Mesendoderm (in vitro differentiated cells): ENCODE measurements at regions not wholly inside any gene's neighbourhood (a gene's known extent, or its start where the extent isn't known, plus 50 kb on each side); places are given as distances from the start of the nearest gene placed in this dataset.

Experiments
- DNase-seq: peaks from one replicate; pipeline ENCODE4 v3.0.0; 2013
- H2AK5ac ChIP-seq: 2 replicates; pipeline ENCODE4 v1.6.1; 2013; ENCODE audit warnings: low read length, inconsistent platforms
- H2BK120ac ChIP-seq: 2 replicates; pipeline ENCODE4 v1.6.1; 2013; ENCODE audit warnings: low read depth, mild to moderate bottlenecking, low read length, moderate library complexity, mixed read lengths
- H2BK15ac ChIP-seq: replicated peaks from 2 replicates; pipeline ENCODE4 v1.6.1; 2013; ENCODE audit warnings: low read depth, mild to moderate bottlenecking, moderate library complexity
- H2BK5ac ChIP-seq: 2 replicates; pipeline ENCODE4 v1.6.1; 2013; ENCODE audit warnings: low read length, inconsistent platforms
- H3K18ac ChIP-seq: 2 replicates; pipeline ENCODE4 v1.6.1; 2013; ENCODE audit warnings: mild to moderate bottlenecking, low read length, mixed read lengths
- H3K23ac ChIP-seq: one replicate; pipeline ENCODE4 v1.6.1; 2013; ENCODE audit warnings: low read length
- H3K27ac ChIP-seq: 2 replicates; pipeline ENCODE4 v1.5.1; 2013; ENCODE audit warnings: low read depth, mild to moderate bottlenecking, inconsistent platforms, low read length, moderate library complexity
- H3K27me3 ChIP-seq: 2 replicates; pipeline ENCODE4 v1.6.1; 2013; ENCODE audit warnings: low read length, control low read depth, mild to moderate bottlenecking, inconsistent platforms; ENCODE audit not compliant: insufficient read depth, poor library complexity
- H3K36me3 ChIP-seq: 2 replicates; pipeline ENCODE4 v1.6.1; 2013; ENCODE audit warnings: low read length, inconsistent platforms; ENCODE audit not compliant: control insufficient read depth, insufficient read depth
- H3K4ac ChIP-seq: one replicate; pipeline ENCODE4 v1.6.1; 2013; ENCODE audit warnings: low read depth, mild to moderate bottlenecking, low read length, moderate library complexity
- H3K4me1 ChIP-seq: 2 replicates; pipeline ENCODE4 v1.6.1; 2013; ENCODE audit warnings: low read depth, low read length, inconsistent platforms; ENCODE audit not compliant: control insufficient read depth
- H3K4me2 ChIP-seq: 2 replicates; pipeline ENCODE4 v1.6.1; 2013; ENCODE audit warnings: low read length
- H3K4me3 ChIP-seq: 2 replicates; pipeline ENCODE4 v1.5.1; 2013; ENCODE audit warnings: mild to moderate bottlenecking, low read length
- H3K56ac ChIP-seq: one replicate; pipeline ENCODE4 v1.6.1; 2013; ENCODE audit warnings: low read length
- H3K79me1 ChIP-seq: 2 replicates; pipeline ENCODE4 v1.6.1; 2013; ENCODE audit warnings: low read length, inconsistent platforms
- H3K79me2 ChIP-seq: 2 replicates; pipeline ENCODE4 v1.6.1; 2013; ENCODE audit warnings: mild to moderate bottlenecking, low read length; ENCODE audit not compliant: control insufficient read depth, insufficient read depth
- H3K9ac ChIP-seq: 2 replicates; pipeline ENCODE4 v1.6.1; 2013; ENCODE audit warnings: low read length, inconsistent platforms
- H4K5ac ChIP-seq: one replicate; pipeline ENCODE4 v1.6.1; 2013; ENCODE audit warnings: low read length
- H4K8ac ChIP-seq: one replicate; pipeline ENCODE4 v1.6.1; 2013; ENCODE audit warnings: low read depth, mild to moderate bottlenecking, control low read depth, low read length, moderate library complexity
- WGBS: extraction: QIAGEN DNeasy Blood & Tissue Kit; methylation state at CpG from one replicate; pipeline ENCODE4 v1.1.7; 2013; ENCODE audit warnings: low lambda C conversion rate, missing lambda C conversion rate; ENCODE audit not compliant: insufficient coverage; ENCODE audit errors: extremely low coverage; 5-methylcytosine and 5-hydroxymethylcytosine counted together

DNA sequence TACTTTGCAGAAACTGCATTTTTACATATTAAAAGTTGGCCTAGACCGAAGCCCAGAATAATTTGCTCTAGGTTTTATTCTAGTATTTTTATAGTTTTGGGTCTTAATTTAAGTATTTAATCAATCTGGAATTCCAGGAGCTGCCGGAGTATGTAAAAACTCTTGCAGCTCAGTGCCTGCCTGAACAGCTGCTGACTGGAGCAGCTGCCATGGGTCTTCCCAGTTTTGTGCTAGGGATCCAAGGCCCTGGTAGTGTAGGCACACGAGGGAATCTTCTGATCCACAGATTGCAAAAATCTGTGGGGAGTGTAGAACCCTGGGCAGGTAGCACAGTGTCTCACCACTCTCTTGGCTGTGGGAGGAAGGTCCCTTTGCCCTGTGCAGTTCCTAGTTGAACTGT is 87.0 kb upstream of the HS3ST3A1 start:
- WGBS, result no CpG with 5 or more reads among the region's 3 CpGs
- Histone ChIP-seq H2BK120ac (no peak overlapping the region), H3K4me3 (no peak overlapping the region)

DNA sequence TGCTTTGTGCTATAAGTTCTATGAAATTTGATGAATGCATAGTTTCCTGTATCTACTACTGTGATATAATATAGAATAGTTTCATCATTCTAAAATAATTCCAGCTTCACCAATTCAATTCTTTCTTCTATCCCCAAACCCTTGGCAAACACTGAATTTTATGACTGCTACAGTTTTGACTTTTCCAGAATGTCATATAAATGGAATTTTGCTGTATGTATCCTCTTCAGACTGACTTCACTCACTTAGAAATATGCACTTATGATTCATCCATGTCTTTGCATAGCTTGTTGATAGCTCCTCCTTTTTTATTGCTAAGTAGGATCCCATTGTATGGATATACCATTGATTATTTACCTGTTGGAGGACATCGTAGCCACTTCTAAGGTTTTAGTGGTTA is 89.1 kb upstream of the HS3ST3A1 start:
- no peaks in the 10 kb centered on the region for H3K27me3 ChIP-seq
- H3K36me3 ChIP-seq, result no peaks in the 10 kb centered on the region
- no peak overlapping the region for H2BK15ac ChIP-seq
- H3K9ac ChIP-seq, result no peak overlapping the region
- WGBS, result no CpG with 5 or more reads among the region's 1 CpG
- H3K4me3 ChIP-seq, result no peak overlapping the region
- H3K4ac ChIP-seq, result no peak overlapping the region
- no peak overlapping the region for H3K56ac ChIP-seq
- no peak overlapping the region for H2AK5ac ChIP-seq
- no peaks in the 10 kb centered on the region for H3K79me1 ChIP-seq
- H4K8ac ChIP-seq, result no peak overlapping the region
- H3K4me2 ChIP-seq, result no peak overlapping the region
- H4K5ac ChIP-seq, result no peak overlapping the region
- no peak overlapping the region for H3K27ac ChIP-seq
- H3K23ac ChIP-seq, result no peak overlapping the region
- no peaks in the 10 kb centered on the region for H3K4me1 ChIP-seq
- H3K79me2 ChIP-seq, result no peaks in the 10 kb centered on the region
- H3K18ac ChIP-seq, result no peak overlapping the region
- DNase-seq, result no peak
- no peak overlapping the region for H2BK120ac ChIP-seq
- H2BK5ac ChIP-seq, result no peak overlapping the region

More for the DNA sequence above, 87.0 kb upstream of the HS3ST3A1 start:
- Histone ChIP-seq H2AK5ac (no peak overlapping the region), H3K27me3 (no peaks in the 10 kb centered on the region), H3K4me1 (no peaks in the 10 kb centered on the region), H3K9ac (no peak overlapping the region), H3K56ac (no peak overlapping the region), H3K36me3 (no peaks in the 10 kb centered on the region), H3K4me2 (no peak overlapping the region), H4K5ac (no peak overlapping the region), H2BK5ac (no peak overlapping the region), H3K18ac (no peak overlapping the region), H3K79me2 (no peaks in the 10 kb centered on the region), H3K4ac (no peak overlapping the region), H4K8ac (no peak overlapping the region), H2BK15ac (no peak overlapping the region), H3K23ac (no peak overlapping the region), H3K79me1 (no peaks in the 10 kb centered on the region), H3K27ac (no peak overlapping the region)
- DNase-seq, result no peak

DNA sequence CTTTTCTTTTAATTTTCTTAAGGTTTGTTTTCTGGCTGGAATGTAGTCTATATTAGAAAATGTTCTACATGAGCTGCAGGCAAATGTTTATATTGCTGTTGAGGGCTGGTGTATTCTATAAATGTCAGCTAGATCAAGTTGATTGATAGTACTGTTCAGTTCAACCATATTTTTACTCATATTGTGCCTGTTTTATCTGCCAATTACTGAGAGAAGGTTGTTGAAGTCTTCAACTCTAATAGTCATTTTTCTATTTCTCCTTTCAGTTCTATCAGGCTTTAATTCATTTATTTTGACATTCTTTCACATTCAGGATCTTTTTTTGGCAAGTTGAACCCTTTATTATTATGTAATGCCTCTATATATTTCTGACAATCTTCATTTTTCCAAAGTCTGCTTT is 93.2 kb upstream of the HS3ST3A1 start:
- H3K4me2 ChIP-seq, result no peak overlapping the region
- no peak overlapping the region for H3K18ac ChIP-seq
- H3K79me2 ChIP-seq, result no peaks in the 10 kb centered on the region
- H4K5ac ChIP-seq, result no peak overlapping the region
- H4K8ac ChIP-seq, result no peak overlapping the region
- H2BK15ac ChIP-seq, result no peak overlapping the region
- H3K4me1 ChIP-seq, result no peaks in the 10 kb centered on the region
- H2BK5ac ChIP-seq, result no peak overlapping the region
- H2AK5ac ChIP-seq, result no peak overlapping the region
- H3K4ac ChIP-seq, result no peak overlapping the region
- no peak overlapping the region for H3K4me3 ChIP-seq
- no peaks in the 10 kb centered on the region for H3K27me3 ChIP-seq
- no peak overlapping the region for H3K27ac ChIP-seq
- H2BK120ac ChIP-seq, result no peak overlapping the region
- H3K79me1 ChIP-seq, result no peaks in the 10 kb centered on the region
- no peak overlapping the region for H3K23ac ChIP-seq
- no peaks in the 10 kb centered on the region for H3K36me3 ChIP-seq
- no peak overlapping the region for H3K9ac ChIP-seq
- H3K56ac ChIP-seq, result no peak overlapping the region
- no peak for DNase-seq

DNA sequence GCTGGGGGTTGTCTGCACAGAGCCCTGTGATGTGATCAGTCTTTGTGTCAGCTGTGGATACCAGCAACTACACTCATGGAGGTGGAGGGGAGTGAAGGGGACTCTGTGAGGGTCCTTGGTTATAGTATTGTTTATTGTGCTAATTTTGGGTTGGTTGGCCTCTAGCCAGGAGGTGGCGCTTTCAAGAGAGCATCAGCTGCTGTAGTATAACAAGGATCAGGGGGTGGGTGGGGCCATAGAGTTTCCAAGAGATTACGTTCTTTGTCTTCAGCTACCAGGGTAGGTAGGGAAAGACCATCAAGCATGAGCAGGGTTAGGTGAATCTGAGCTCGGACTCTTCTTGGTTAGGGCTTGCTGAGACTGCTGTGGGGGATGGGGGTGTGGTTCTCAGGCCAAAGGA is 97.1 kb upstream of the HS3ST3A1 start:
- Histone ChIP-seq H3K18ac (no peak overlapping the region), H3K23ac (no peak overlapping the region), H3K4me1 (no peaks in the 10 kb centered on the region), H3K79me1 (no peaks in the 10 kb centered on the region), H3K4me3 (no peak overlapping the region), H4K5ac (no peak overlapping the region), H3K36me3 (no peaks in the 10 kb centered on the region), H3K27me3 (no peaks in the 10 kb centered on the region), H2BK15ac (no peak overlapping the region), H3K9ac (no peak overlapping the region), H3K4me2 (no peak overlapping the region), H3K4ac (no peak overlapping the region), H2BK5ac (peak overlapping the region; percentile 72), H2BK120ac (no peak overlapping the region), H3K56ac (peak overlapping the region; percentile 62), H4K8ac (no peak overlapping the region), H3K79me2 (no peaks in the 10 kb centered on the region), H3K27ac (no peak overlapping the region), H2AK5ac (no peak overlapping the region)
- WGBS, result no CpG with 5 or more reads among the region's 3 CpGs
- peak; percentile 77 for DNase-seq

DNA sequence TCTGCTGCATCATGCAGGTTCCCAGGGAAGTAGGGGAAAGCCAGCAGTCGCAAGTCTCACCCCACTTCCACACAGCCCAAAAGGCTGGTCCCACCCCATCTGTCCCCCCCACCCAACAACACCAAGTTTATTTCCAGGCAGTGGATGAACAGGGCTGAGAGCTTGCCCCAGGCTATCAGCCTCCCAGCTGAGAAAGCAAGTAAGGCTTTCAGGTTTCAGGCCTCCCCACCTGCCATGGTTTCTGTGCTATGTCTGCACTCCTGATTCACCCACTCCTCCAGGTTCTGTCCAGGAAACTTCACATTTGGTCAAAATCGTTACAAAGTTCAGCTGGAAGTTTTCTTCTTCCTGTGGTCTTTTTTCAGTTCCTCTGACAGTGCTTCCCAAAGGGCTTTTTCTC is 97.5 kb upstream of the HS3ST3A1 start:
- no peak overlapping the region for H3K27ac ChIP-seq
- H2BK15ac ChIP-seq, result no peak overlapping the region
- no peak overlapping the region for H4K8ac ChIP-seq
- no peak overlapping the region for H3K4me2 ChIP-seq
- no peak overlapping the region for H3K4me3 ChIP-seq
- H3K4ac ChIP-seq, result no peak overlapping the region
- peak overlapping the region; percentile 62 for H3K56ac ChIP-seq
- H4K5ac ChIP-seq, result no peak overlapping the region
- no peak overlapping the region for H2BK5ac ChIP-seq
- H3K9ac ChIP-seq, result no peak overlapping the region
- H2AK5ac ChIP-seq, result no peak overlapping the region
- WGBS, result no CpG with 5 or more reads among the region's 2 CpGs
- no peak overlapping the region for H2BK120ac ChIP-seq
- H3K36me3 ChIP-seq, result no peaks in the 10 kb centered on the region
- peak overlapping the region; percentile 42 for H3K18ac ChIP-seq
- no peak overlapping the region for H3K23ac ChIP-seq
- H3K27me3 ChIP-seq, result no peaks in the 10 kb centered on the region
- H3K79me2 ChIP-seq, result no peaks in the 10 kb centered on the region
- H3K79me1 ChIP-seq, result no peaks in the 10 kb centered on the region
- H3K4me1 ChIP-seq, result no peaks in the 10 kb centered on the region
- DNase-seq, result no peak

DNA sequence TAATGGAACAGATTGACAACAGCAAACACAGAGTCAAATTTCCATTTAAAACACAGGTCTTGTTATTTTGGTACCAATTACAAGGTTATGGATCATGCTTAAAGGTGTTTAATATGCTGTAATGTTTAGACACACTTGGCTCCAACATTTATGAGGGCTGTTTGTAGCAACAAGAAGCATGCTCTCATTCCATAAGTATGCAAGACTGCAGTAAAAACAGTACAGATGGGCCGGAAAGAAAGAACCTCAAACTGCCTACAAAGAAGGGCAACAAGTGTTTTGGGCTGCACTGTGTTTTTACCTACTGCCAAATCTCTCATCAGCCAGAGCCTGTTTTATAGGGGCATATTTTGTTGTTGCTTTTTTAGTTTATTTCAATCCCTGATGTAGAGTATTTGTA is 100.5 kb upstream of the HS3ST3A1 start:
- Histone ChIP-seq H3K4me2 (no peak overlapping the region), H2BK5ac (no peak overlapping the region), H3K18ac (no peak overlapping the region), H4K8ac (no peak overlapping the region), H3K79me2 (no peaks in the 10 kb centered on the region), H2BK15ac (no peak overlapping the region), H4K5ac (no peak overlapping the region), H3K9ac (no peak overlapping the region), H3K4me1 (no peaks in the 10 kb centered on the region), H3K36me3 (no peaks in the 10 kb centered on the region), H3K23ac (no peak overlapping the region), H2BK120ac (no peak overlapping the region), H3K4me3 (no peak overlapping the region), H3K79me1 (no peaks in the 10 kb centered on the region), H3K4ac (no peak overlapping the region), H3K56ac (no peak overlapping the region), H3K27me3 (no peaks in the 10 kb centered on the region), H3K27ac (no peak overlapping the region), H2AK5ac (no peak overlapping the region)
- WGBS, result no CpG with 5 or more reads among the region's 1 CpG
- no peak for DNase-seq
